GM11168 (cell line): ENCODE measurements at regions not wholly inside any gene's neighbourhood (a gene's known extent, or its start where the extent isn't known, plus 50 kb on each side); places are given as distances from the start of the nearest gene placed in this dataset.

Experiments
- in situ Hi-C: fragments of 300-500 bp; cut with MboI; formaldehyde crosslinking; loops from one replicate; pipeline ENCODE4 v1.12.0; 2022; ENCODE audit warnings: low sequenced_read_pairs; ENCODE audit not compliant: unreplicated experiment

GRCh38 chr20:10978019-10978702 lies 304.4 kb upstream of the JAG1 start:
- in situ Hi-C loops = no loop called here

DNA sequence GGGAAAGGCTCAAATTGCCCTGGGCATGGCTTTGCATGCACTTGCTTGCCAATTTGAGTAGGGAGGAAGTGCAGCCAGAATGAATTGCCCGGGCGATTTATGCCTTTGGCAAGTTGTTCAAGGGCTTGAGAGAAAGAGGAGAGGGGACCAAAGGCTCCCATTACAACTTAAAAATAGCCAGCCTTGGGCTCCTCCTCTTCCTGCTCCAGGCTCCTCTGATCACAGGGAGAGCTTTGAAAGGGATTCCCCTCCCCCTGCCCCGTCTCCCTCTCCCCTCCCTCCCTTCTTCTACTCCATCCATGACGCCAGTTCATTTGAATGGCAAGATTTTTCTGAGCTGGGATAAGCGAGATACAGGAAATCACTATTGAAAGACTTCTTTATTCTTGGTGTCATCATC lies 304.9 kb upstream of the JAG1 start:
- in situ Hi-C loops = no loop called here

GRCh38 chr20:10982692-10983091 lies 308.9 kb upstream of the JAG1 start:
- in situ Hi-C loops = no loop called here

DNA sequence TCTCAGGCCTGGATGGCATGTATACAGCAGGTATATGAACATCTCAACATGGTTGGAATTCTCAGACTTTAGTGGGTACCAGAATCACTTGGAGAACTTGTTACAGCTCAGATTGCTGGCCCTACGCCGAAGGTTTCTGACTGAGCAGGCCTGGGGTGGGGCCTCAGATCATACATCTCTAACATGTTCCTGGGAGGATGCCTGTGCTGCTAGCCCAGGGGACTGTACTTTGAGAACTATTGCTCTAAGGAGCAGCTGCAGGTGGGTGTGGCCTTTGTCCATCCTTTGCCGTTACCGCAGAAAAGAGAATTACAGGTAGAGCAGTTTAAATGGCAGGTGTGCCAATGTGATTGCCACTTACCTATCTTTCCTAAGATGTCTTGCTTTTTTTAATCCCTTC lies 310.5 kb upstream of the JAG1 start:
- in situ Hi-C loops = no loop called here

- in situ Hi-C loops = no loop called here
Measured at GRCh38 chr20:10984913-10985312, 311.1 kb upstream of the JAG1 start.

DNA sequence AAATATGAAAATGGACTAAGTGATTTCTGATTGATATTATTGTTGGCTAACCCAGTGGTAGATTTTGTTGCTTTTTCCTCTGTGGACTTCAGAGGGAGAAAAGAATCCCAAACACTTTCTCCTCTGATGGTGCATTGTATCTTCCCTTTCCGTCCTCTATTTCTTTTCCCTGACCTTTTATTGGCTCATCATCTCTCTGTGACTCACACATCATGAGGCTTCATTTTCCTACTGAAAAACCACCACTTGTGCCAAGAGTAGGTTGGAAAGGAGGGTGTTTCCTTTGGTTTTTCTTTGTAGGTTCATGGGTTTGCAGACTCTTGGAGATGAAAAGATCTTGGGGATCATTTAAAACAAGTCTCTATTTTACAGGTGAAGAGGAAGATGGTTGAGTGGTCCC lies 311.7 kb upstream of the JAG1 start:
- in situ Hi-C loops = no loop called here

DNA sequence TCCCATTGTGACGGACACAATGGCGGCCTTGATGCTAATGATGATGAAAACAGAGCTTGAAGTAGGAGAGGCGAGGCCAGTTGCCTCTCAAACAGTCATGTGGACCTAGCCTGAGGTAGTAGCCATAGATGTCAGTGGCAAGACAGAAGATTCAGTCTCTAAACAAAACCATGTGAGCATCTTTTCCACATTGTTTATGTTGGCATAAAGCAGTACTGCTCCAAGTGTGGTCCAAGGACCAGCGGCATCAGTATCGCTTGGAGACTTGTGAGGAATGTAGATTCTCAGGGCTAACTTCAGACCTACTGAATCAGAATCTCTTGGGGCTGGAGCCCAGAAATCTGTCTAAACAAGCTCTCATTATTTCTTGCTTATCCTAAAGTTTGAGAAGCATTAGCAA lies 312.8 kb upstream of the JAG1 start:
- in situ Hi-C loops = no loop called here

DNA sequence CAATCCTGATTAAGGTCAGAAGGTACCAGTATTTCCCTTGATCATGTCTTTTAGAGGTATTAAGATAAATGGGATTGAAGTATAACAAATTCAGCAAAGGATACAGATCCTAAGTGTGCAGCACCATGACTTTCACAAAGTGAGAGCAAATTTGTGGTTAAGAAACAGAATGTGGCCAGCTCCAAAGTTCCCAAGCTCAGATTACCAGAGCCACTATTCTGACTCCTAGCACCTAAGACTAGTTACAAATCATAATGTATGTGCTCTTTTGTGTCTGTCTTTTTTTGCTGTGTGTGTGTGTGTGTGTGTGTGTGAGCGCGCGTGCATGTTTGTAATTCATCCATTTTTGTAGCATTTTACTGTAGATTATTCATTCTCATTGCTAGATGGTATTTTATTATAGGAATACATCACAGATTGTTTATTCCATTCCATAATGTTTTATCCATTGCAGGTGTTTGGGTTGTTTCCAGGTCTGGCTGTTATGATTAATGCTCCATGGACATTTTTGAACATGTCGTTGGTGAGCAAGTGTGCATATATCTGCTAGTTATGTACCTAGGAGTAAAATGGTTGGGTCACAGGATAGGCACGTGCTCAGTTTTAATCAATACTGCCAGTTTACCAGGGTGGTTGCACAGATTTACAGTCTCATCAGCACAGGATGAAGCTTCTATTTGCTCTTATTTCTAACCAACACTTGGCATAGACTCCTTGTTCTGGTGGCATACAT lies 314.0 kb upstream of the JAG1 start:
- in situ Hi-C loops = no loop called here

- in situ Hi-C loops = no loop called here
Measured at GRCh38 chr20:10990625-10991382, 317.0 kb upstream of the JAG1 start.

DNA sequence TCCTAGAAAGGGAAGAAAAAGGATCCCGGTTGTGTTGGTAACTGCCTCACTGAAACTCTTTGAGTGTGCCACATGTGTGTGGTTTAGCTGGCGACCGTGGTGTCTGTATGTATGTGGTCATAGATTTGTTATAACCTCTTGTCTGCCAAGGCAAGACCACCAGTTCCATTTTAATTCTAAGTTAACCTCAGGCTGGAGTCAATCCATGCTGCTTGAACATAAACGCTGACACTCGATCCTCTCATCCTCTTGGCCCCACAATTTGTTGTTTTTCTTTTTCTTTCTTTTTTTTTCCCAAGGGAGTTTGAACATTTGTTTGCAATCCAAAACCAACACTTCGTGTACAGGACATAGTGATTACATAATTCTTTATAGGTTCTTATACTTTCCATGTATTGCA lies 318.9 kb upstream of the JAG1 start:
- in situ Hi-C loops = no loop called here

DNA sequence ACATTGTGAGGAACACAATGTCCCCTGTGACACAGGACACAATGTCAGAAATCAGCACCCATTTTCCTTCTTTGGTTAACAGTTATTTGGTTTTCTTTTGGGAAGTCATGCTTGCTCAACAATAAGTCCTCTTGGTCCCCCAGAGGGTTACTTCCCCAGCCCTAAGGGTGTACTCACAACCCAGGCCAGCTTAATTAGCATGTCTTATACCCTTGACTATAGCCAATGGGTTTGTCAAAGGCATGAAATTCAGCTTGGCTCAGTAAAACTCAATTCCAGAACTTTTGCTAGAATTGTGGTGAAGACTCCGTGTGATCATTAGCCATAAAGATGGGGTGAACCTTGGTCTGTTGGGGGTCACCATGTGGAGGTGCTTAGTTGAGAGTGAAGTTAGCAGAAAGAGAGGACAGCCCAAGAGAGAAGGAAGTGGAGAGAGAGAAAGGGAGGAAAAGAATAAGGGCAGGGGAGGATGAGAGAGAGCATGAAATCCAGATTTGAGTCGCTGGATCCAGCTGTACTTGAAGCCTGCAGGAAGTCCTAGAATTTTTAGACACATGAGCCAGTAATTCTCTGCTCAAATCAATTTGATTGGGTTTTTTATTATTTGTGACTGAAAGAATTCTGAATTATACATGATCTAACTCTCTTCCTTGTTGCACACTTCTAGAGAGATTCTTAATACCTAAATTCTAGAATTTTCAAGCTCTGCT lies 321.3 kb upstream of the JAG1 start:
- in situ Hi-C loops = no loop called here

GRCh38 chr20:10998476-10998875 lies 324.7 kb upstream of the JAG1 start:
- in situ Hi-C loops = no loop called here

GRCh38 chr20:11000416-11000815 lies 326.6 kb upstream of the JAG1 start:
- in situ Hi-C loops = no loop called here

- in situ Hi-C loops = no loop called here
Measured at GRCh38 chr20:11001302-11001701, 327.5 kb upstream of the JAG1 start.

DNA sequence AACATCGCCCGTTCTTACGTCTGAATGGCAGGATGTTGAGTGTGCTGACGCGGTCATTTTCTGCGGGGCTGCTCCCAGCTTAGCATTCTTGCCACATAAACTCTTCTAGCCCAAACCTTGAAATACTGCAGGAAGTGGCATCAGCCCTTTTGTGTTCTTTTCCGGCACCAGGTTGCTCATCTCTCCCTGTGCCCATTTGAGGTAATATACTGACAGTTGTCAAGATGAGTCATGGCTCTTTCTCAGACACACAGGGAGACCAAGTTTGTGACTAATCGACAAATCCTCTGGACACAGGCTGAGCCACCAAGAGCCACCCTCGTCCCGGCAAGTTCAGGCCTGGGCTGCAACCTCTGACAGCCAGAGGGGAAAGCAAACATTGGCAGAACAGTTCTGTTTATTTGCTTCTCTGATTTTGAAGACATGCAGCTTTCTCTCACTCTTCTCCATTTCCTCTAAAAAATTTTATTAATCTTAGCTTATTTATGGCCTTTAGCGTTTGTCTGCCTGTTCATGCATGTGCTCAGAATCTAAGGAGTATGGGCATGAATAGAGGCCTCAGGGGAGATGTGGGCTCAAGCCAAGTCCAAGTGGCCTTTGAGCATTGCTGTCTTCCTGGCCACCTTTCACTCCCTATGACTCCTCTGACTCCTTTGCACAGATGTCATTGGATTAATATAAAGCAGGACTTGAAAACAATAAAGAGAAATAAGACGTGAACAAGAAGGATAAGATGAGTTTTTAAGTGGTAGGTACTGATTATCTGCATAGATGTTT lies 328.2 kb upstream of the JAG1 start:
- in situ Hi-C loops = no loop called here

DNA sequence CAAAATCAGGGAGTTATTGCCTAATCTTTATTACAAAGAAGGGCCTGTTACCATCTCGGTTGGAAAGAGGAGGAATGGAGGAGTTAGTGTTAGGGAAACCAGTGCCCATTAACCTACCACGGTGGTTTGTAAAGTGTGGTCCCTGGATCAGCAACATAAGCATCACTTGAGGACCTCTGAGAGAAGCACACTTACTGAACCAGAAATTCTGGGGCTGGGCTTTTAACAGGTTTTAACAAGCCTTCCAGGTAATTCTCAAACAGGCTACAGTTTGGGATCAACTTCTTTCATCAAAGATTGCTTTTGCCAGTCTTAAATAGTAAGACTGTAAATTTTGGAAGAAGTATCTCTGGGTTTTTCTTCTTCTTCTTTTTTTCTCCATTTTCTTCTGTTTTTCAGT lies 329.5 kb upstream of the JAG1 start:
- in situ Hi-C loops = no loop called here

DNA sequence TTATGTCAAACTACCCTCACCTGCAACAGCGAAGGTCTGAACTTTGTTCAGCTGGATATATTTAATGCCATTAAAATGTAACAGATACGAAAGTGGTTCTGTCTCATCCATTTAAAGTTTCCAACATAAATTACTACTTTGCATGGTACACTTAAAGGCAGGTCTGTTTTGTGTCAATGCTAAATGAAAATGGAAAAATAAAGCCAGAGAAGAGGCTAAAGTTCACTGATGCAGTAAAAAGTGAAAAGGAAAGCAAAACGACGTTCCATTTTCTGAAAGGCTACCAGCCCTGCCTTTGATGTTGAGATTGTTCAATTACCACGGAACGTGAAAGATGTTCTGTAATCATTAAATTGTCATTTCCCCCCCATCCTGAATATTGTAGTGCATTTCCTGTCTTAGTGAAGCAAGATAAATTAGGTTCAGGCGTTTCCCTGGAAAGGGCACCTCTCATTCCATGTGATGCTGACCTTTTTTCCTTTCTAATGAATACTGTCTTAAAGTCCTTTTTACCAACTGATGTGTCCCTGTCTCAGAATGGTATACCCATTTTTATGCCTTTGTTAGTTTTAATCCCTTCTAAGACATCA lies 334.7 kb upstream of the JAG1 start:
- in situ Hi-C loops = no loop called here

DNA sequence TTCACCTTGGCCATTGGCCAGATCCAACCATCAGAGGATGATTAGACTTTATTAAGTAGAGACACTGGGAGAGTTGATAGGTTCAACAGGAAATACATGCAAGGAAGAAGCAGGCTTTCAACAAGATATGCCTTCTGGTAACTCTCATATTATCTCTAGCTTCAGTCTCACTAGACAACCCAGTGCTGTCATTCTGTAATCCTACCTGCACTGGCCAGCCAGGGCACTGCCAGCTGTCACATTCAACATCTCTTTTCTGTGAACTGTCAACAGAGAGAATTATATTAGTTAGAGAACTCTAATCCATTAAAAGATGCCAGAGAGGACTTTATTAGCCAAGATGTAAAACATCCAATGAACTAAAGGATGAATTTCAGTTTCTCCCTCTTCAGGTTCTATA lies 337.9 kb upstream of the JAG1 start:
- in situ Hi-C loops = no loop called here

DNA sequence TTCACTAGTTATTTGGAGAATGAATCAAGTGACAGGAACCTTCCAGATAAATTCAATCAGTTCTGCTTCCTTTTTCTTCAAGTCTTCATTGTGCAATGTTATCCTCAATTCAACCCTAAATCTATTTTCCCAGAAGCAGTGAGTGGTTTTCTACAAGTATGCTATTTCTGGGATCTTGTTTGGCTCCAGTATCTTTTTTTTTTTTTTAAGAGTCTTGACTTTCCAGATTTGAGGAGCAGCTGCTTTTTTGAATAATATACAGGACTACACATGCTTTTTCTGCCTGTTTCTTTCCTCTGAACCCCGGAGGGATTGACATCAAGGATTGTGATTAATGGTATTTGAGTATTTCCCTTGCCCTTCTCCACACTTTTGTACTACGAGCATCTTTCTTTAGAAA lies 339.2 kb upstream of the JAG1 start:
- in situ Hi-C loops = no loop called here

DNA sequence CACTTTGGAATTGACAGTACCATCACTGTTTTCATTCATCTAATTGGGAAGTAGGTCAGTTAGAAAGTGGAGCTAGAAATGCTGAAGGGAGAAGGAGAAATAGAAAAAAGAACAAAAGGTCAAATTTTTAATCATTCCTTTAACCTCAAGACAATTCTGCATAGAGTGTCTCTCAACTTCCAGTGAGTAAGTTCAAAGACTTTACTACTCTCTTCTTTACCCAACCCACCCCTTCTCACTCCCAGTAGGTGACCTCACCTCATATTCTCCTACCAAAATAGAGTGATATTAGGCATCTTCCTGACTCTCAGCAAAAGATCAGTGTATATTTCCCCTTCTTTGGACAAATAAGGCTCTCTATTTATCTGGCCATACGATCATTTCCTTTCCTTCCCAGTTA lies 340.0 kb upstream of the JAG1 start:
- in situ Hi-C loops = no loop called here
